ENCODE measurements at regions not wholly inside any gene's neighbourhood (a gene's known extent, or its start where the extent isn't known, plus 50 kb on each side); places are given as distances from the start of the nearest gene placed in this dataset.
"Not testable (repeated sequence)": the region's sequence is repeated elsewhere in the genome, so short reads cannot be mapped to it uniquely, and the experiment has no call there.

DNA sequence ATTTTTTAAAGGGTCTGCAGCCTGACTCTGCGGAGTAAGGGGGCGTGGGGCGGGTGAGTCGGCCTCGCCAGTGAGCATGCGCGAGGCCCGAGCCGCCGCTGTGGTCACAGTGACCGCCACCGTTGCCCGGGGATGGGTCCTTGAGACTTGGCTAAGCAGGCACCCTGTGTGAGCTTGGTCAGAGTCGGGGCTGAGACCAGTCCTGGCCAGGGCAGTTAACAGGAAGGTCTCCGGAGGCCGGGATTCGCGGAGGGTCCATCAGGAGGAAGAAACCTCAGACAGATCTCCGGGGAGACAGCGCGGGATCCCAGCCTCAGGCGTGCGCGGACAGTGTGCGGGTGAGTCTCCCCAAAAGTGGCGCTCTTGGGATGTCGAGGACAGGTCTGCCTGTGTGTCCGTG is 1384.4 kb upstream of the PCDH10 start:
- H3K4me3 ChIP-seq (ENCODE audit: low read depth, low read length): no peak overlapping the region
- no peak overlapping the region for H2AFZ ChIP-seq
- no peak overlapping the region for H3K27ac ChIP-seq
- no peaks in the 10 kb centered on the region for H3K79me2 ChIP-seq
- H3K36me3 ChIP-seq (ENCODE audit: control insufficient read depth, insufficient read depth, low read length): no peaks in the 10 kb centered on the region
- no peak overlapping the region for H3K9ac ChIP-seq
- H3K4me2 ChIP-seq (ENCODE audit: low read length): no peak overlapping the region
- no peaks in the 10 kb centered on the region for H3K4me1 ChIP-seq
- no peaks in the 10 kb centered on the region for H3K27me3 ChIP-seq (ENCODE audit: control insufficient read depth, insufficient read depth, low read length)
- TF ChIP-seq, protein P1, sequence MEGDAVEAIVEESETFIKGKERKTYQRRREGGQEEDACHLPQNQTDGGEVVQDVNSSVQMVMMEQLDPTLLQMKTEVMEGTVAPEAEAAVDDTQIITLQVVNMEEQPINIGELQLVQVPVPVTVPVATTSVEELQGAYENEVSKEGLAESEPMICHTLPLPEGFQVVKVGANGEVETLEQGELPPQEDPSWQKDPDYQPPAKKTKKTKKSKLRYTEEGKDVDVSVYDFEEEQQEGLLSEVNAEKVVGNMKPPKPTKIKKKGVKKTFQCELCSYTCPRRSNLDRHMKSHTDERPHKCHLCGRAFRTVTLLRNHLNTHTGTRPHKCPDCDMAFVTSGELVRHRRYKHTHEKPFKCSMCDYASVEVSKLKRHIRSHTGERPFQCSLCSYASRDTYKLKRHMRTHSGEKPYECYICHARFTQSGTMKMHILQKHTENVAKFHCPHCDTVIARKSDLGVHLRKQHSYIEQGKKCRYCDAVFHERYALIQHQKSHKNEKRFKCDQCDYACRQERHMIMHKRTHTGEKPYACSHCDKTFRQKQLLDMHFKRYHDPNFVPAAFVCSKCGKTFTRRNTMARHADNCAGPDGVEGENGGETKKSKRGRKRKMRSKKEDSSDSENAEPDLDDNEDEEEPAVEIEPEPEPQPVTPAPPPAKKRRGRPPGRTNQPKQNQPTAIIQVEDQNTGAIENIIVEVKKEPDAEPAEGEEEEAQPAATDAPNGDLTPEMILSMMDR (IDR thresholded peaks at IDR 0.05): no peak
- H3K9me3 ChIP-seq (ENCODE audit: control insufficient read depth, low read length): no peaks in the 10 kb centered on the region

DNA sequence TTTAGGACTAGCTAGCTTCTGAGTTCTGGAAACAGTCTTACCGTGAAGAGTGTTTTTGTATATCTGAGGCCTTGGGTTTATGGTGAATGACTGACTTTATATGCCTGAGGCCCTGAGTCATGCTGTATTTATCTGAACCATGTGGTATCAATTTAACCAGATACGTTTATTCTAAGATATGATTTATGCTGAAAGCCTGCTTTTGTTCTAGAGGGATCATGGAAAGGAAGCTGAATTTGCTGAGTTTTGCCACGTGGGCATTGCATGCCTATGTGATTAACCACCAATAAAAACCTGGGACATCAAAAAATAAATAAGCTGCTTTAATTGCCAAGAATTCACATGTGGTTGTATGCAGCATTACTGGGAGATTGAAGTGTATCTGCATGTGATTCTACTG is 1374.7 kb upstream of the PCDH10 start:
- H3K36me3 ChIP-seq (ENCODE audit: control insufficient read depth, insufficient read depth, low read length); H3K79me2 ChIP-seq; H3K9me3 ChIP-seq (ENCODE audit: control insufficient read depth, low read length); H3K27me3 ChIP-seq (ENCODE audit: control insufficient read depth, insufficient read depth, low read length); H3K27ac ChIP-seq; H3K9ac ChIP-seq; H3K4me2 ChIP-seq (ENCODE audit: low read length); H3K4me3 ChIP-seq (ENCODE audit: low read depth, low read length); H2AFZ ChIP-seq; H3K4me1 ChIP-seq: not testable (repeated sequence)

DNA sequence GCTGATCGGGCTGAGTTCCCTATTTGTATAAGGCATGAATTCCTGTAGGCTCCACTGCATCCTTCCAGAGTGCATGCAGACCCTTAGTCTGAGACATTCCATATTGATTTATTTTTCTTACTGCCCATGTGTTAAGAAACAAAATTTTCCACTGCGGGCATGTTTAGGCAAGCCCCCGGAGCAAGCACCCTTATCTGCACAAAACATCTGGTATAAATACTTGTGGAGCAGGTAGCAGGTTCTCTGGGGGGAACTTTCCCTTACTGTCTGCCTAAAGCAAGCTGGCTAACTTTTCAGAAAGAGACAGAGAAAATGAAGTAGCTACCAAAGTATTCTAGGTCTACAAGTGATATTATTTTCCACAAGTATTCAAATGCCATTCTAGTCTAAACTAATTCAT is 1338.5 kb upstream of the PCDH10 start:
- H3K4me2 ChIP-seq (ENCODE audit: low read length); H3K9ac ChIP-seq; H3K27me3 ChIP-seq (ENCODE audit: control insufficient read depth, insufficient read depth, low read length); H3K36me3 ChIP-seq (ENCODE audit: control insufficient read depth, insufficient read depth, low read length); H3K4me3 ChIP-seq (ENCODE audit: low read depth, low read length); H3K4me1 ChIP-seq; H3K9me3 ChIP-seq (ENCODE audit: control insufficient read depth, low read length); H3K79me2 ChIP-seq; H2AFZ ChIP-seq; H3K27ac ChIP-seq: not testable (repeated sequence)
